ENCODE measurements at regions not wholly inside any gene's neighbourhood (a gene's known extent, or its start where the extent isn't known, plus 50 kb on each side); places are given as distances from the start of the nearest gene placed in this dataset.

DNA sequence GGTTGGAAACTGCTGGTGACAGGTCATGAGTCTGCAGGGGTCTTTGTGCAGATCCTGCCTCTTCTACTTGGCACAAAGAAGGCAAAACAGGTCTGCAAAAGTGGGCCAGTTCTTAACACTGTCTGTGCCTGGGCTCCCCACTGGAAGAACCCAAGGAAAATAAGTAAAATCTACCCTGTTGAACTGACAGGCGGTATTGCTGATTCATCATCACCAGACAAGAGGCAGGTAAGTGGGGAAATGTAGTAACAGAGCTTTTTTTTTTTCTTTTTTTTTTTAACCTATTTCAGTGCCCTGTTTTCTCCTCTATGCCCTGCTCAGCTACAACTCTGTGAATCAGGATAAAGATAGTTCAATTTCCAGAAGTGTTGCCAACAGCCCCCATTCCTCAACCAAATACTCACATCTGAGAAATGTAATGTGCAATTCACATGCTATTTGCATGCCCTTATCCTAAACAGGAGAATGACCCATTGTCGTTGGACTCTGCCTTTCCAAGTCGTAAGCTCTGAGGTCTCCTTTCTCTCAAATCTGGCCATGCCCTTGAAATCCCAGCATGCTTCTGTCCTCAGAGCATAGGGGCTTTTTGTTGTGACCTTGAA lies 237.0 kb downstream of the SOX9 start:
- H3K4me3 ChIP-seq: no peak overlapping the region
- H3K27ac ChIP-seq: no peak overlapping the region

DNA sequence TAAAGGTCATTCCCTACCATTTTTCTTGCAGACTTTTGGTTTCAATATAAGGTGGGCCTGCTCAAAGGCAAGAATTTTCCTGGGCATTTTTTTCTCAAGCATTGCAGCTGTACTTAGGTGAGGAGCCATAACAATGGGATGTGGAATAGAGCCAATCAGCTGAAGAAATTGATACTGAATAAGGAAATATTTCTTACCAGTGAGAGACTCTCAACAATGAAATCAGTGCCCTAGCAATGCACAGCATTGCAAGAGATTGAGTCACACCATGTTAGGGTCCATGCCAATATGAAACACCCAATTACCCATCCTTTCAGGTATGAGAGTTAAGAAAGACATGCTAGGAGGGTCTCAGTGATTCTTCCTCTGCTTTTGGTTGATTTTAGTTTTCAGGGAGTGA lies 237.6 kb downstream of the SOX9 start:
- no peak overlapping the region for H3K4me3 ChIP-seq
- no peak overlapping the region for H3K27ac ChIP-seq

DNA sequence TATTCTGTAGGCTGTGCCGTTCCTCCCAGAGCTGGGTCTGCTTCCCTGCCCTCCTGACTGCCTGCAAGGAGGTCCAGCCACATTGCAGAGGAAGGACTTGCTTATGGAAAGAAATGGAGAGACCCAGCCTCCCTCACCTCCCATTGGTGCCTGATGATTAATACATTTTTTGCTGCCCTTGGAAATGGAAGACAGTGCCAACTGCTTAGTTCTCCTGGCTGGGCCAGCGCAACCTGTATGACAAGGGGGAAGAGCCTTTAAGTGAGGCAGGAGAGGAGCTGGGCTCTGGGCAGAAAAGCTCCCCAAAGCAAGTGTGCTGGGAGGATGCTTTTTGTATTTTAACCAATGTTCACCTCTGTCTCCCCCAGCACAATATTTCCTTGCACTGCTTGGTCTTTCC lies 238.5 kb downstream of the SOX9 start:
- no peak overlapping the region for H3K4me3 ChIP-seq
- H3K27ac ChIP-seq: no peak overlapping the region

DNA sequence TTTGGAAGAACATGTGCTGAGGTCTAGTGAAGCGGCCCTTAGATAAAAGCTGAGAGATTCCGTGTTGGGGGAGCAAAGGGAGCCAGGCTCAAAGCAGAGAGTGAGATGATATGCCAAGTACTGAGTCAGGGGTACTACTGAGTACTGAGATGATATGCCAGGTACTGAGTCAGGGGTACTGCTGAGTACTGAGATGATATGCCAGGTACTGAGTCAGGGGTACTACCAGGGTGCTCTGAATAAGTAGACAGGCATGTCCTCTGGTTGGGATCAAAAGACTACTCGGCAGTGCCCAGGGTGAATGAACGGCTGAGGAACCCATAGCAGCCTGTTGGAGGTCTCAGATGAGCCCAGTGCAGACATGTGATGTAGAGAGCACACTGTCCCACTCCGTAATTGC lies 239.0 kb downstream of the SOX9 start:
- Histone ChIP-seq H3K27ac (no peak overlapping the region), H3K4me3 (no peak overlapping the region)

DNA sequence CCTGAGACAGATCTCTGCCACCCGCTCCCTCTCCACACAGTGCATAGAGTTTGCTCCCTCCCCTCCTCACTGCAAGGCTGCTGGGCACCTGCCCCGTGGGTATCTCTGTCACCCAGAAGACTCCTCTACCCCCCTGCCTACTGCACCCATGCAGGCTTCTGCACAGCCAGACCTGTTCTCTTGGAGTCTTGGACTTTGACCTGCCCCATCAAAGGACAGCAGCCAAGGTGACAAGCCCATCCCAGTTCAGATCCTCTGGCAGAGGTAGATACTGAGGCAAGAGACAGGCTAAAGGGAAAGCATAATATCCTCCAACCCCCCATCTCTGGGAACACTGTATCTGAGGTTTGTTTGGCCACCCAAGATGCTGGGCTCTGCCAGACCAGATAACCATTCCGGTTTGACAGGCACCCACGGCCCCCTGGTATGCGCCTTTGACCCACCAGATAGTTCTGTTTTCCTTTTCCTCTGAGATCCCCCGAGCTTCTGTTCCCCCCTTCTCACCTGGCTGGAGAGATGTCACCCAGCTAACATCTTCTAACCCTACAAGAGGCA lies 239.6 kb downstream of the SOX9 start:
- H3K4me3 ChIP-seq: no peak overlapping the region
- no peak overlapping the region for H3K27ac ChIP-seq

DNA sequence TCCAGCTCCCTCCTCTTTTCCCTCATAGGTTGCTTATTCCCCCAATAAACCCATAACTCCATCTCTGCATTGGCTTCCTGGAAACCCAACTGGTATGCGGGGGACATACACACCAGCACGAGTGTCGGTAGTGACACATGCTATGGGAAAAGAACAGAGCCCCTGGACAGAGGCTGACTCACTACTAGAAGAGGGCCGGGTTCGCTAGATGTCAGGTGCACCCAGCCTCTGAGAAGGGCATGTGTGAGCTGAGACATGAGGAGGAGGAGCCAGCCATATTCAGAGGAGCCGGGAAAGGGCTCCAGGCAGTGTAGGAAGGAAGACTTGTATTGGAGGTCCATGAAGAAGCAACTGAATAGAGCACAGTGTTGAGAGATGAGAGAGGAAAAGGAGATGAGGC lies 241.1 kb downstream of the SOX9 start:
- no peak overlapping the region for H3K4me3 ChIP-seq

DNA sequence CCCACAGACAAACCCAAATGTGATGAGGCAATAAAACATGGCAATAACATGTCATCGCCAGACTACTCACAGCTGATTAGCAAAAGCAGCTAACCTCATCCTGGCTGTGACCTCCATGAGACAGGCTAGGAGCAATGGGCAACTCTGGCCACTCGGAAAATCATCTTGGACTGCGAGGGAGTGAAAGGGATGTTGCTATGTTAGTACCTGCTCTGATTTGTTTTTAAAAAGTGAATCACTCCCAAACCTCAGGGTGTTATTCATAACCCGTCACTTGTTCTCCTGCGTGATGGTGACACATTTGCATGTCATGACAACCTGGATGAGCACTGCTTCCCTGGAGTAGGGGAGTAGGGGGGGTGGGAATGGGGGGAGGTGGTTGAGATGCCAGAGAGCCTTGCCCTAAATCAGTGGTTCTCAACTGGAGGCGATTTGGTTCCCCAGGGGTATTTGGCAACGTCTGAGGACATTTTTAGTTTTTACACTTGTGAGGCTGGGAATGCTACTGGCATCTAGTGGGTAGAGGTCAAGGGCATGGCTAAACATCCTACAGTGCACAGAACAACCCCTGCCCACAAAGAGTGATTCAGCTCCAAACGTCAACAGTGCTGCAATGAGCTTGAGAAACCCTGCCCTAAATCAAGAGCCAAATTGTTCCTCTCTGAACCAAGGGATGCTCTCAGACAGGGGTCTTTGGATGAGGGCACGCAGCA lies 241.7 kb downstream of the SOX9 start:
- Histone ChIP-seq H3K4me3 (no peak overlapping the region), H3K27ac (peak overlapping the region in 1 of 21 experiments; percentile 8)

More for the DNA sequence above, 241.1 kb downstream of the SOX9 start:
- peak overlapping the region in 1 of 21 experiments; percentile 8 for H3K27ac ChIP-seq

DNA sequence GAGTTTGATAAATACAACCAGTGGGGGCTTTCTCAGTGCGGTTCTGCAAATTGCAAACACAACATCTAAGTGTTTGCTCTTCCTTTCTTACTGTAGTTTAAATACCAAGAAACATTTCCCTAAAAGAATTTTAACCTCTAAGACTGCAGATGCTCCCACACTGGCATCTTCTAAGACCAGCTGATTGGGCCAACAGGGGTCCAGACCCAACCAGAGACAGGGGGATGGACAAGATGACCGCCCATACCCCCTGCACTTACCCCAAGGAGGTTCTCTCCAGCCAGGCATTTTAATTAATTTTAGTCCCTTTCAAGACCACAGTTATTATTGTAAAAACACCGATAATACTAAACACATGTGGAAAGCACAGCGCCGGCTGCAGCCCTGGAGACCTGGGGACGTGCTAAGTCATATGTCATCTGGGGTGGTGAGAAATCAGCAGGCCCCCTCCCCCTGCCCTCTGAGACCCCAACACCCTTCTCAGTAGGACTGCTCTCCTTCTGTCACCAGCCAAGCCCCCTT lies 242.3 kb downstream of the SOX9 start:
- Histone ChIP-seq H3K27ac (no peak overlapping the region), H3K4me3 (no peak overlapping the region)

DNA sequence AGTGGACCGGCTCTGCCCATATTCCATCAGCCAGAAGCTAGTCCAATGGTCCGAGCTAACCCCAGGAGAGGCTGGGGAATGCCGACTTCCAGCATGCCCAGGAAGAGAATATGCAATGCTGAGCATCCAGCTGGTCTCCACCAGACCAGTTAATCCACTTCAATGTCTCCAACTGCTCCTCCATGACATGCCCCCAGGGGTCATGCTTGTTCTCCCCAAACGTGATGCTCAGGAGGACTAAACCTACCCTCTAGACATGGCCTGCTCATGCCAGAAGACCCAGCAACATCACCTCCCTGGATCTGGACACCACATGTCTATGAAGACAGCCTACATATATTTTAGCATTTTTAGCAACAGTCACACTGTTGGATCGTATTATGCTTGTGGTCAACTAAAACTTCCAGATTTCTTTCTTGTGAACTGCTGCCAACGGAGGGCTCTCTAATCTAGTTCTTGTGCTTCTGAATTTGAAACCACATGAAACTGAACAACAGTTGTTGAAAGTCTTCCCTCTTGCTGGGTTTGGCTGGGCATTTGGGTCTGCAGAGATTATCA lies 245.1 kb downstream of the SOX9 start:
- H3K4me3 ChIP-seq: no peak overlapping the region
- H3K27ac ChIP-seq: no peak overlapping the region

DNA sequence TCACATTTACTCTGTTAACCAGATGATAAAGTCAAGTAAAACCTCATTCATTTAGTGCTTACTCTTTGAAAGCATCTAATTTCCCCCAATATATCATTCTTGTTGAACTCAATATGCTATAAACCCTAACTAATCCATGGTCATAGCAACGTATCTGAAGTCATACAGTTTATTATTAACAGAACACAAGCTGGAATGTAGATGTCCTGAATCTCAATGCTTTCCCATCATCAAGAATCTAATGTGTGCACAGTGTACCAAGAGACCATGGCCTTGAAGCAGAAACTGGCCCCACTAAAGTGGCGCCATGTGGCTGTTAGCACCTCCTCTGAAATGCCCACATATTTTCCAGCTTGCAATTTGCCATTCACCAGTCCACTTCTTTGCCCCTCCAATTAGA lies 245.8 kb downstream of the SOX9 start:
- H3K4me3 ChIP-seq: no peak overlapping the region
- no peak overlapping the region for H3K27ac ChIP-seq

DNA sequence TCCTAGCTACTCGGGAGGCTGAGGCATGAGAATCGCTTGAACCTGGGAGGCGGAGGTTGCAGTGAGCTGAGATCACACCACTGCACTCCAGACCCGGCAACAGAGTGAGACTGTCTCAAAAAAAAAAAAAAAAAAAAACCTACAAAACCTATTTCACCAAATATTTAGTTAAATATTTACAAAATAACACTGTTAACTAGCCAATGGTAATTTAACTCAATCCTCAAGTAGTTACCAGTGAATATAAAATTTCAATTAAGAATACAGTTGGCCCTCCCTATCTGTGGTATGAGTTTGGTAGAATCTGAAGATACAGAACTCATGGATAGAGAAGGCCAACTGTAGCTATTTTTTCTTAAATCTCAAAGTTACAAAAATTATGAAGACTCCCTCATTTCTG lies 247.4 kb downstream of the SOX9 start:
- Histone ChIP-seq H3K4me3 (no peak overlapping the region), H3K27ac (no peak overlapping the region)

DNA sequence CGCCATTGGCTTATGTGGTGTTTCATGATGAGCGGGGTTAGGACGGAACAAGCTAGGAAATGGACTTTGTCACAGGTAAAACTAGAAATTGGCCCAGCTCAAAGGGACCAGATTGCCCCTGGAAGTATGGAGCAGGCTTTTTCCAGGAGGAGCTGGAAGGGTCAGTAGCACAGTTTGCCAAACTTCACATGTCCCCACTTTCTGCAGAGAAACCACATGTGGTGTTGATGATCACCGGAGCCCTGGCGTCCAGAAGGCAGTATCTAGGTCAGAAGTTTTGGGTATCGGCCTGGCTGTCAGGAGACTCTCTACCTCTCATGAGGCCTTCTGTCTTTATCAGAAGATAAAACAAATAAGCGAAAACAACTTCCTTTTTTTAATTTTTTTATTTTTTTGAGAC lies 248.5 kb downstream of the SOX9 start:
- Histone ChIP-seq H3K27ac (no peak overlapping the region), H3K4me3 (no peak overlapping the region)

DNA sequence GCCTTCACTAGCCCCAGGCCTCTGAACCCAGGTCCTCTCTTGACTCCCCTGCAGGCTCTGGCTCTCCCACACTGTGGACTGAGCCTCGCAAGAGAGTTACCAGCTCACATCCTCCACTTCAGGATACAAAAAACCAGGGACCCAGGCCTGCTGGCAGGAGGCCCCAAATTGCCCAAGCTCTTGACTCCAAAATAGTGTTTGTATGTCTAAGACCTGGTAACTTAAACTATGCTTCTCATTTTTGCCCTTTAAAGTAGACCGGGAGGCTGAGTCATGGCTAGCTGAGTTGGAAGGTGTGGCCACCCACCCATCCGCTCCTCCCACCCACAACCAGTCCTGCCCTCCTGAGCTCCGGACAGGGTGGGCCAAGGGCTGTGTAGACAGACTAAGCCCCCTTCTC lies 250.0 kb downstream of the SOX9 start:
- Histone ChIP-seq H3K27ac (no peak overlapping the region), H3K4me3 (no peak overlapping the region)

DNA sequence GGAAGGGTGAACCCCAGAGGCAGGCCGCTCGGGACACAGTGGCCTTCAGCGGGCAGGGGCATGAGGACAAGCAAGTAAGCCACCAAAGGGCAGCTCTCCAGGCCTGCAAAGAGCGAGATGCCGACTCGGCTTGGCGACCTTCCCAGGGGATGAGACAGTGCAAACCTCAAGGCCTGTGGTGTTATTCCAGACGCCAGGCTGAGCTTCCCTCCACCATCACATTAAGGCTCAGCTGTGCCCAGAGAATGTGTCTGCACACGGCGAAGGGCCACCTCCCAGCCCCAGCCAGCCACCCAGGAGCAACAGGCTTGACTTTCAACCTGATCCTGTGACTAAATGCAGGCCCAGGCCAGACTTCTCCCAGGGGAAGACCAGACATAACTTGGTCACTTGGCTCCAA lies 251.4 kb downstream of the SOX9 start:
- Histone ChIP-seq H3K4me3 (no peak overlapping the region), H3K27ac (no peak overlapping the region)

DNA sequence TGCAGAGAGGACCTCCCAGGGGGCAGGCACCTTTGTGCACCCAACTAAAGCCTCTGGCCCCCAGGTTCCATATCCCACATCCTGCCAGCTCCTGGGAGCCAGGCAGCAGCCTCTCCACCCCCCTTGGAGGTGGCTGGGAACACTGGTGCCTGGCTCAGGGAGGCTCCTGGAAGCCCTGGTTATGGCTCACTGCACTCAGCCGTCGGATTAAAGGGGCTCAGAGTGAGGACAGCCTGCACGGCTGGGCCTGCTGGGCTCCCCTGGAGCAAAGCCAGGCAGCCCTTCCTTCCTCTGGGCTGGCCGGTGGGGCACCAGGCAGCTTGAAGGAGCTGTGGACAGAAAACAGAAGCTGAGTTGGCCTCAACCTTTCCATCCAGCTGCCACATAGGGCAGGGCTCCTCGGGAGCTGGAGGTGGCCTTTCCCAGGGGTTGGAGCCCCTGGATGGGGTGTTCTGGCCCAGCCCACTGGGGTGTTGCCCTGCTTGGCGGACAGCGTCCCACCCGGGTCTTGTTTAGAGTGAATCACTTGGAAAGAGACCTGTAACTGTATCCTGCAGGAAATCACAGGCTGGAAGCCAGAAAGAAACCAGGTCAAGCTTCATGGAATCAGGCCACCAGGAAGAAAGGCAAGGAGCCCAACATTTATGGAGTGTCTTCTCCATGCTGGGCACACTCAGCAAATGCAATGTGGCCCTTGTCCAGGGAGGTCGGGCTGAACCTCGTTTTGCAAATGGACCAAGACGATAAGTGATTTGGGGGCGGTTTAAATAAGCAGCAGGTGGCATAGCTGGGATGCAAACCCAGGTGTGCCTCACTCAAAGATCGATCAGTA lies 253.3 kb downstream of the SOX9 start:
- Histone ChIP-seq H3K27ac (no peak overlapping the region), H3K4me3 (no peak overlapping the region)

DNA sequence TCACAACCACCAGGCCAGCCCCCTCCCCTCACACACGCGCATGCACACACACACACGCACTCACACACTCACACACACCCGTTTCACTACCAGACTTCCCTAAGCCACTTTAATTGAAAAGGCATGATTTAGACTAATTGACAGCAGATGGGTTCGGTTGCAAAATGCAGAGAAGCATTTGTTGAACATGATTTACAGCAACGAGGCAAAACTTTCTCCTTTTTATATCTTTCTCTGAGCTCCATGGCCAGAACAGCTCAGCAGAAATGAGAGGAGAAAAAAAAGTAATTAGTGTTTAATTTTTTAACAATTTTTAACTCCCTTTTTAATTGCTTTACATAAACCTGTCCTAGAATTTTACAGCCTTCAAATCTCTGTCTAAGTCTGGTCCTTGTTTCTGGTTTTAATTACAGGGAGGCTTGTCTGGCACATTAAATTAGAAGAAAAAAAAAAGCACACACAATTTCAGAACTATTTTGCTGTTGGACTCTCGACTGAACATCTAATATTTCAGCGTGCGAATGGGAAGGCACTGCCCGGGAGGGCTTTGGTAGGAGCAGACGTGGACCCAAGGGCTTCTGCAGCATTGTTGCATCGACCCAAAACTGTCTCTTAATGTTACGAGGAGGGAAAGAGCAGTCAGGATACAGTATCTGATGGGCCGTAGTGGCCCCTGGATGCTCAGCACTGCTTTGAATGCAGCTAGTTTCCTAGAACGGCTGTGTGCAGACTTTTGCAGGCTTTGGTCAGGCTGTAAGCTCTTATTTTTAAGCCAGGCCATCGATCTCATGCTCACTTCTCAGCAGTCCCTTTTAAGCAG lies 255.9 kb downstream of the SOX9 start:
- Histone ChIP-seq H3K27ac (no peak overlapping the region), H3K4me3 (no peak overlapping the region)

DNA sequence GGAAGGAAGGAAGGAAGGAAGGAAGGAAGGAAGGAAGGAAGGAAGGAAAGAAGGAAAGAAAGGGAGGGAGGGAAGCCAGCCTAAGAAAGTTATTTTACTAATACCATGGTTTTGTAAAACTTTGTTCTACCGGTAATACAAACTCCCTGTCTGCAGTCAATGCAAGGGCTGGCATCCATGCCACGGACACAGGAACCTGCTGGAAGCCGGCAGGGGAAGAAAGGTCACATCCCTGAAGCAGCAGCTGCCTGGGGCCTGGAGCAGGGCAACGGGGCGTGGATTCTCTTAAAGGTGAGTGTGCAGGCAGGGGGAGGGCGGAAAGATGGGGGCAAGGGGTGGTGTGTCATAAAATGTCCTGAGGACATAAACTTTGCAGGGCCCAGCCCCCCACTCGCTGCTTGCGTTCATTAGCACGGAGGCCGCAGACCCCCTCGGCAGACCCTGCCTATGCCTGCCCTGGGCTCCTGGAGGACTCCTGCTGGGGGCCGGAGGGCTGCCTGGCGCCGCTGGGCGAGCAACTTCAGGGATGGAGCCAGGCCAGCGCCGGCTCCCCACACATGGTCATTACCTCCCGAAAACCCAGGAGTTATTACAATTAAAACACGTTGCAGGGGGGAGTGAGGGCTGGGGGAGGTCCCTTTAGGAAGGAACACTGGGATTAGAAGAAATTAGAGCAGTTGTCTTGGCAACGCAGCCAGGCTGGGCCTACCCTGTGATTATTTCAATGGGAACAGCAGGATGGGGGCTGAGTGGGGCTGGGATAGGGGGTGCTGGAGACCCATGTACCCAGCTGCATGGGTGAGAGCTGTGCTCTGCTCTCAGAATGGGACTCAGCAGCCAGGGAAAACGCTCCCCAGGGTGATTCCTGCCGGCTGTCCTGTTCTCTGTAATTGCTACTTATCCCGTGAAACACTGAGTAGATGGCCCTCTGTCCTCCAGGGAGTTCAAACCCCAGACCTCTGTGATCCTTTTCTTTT lies 257.9 kb downstream of the SOX9 start:
- Histone ChIP-seq H3K27ac (peak overlapping the region in 1 of 21 experiments; percentile 33), H3K4me3 (no peak overlapping the region)

DNA sequence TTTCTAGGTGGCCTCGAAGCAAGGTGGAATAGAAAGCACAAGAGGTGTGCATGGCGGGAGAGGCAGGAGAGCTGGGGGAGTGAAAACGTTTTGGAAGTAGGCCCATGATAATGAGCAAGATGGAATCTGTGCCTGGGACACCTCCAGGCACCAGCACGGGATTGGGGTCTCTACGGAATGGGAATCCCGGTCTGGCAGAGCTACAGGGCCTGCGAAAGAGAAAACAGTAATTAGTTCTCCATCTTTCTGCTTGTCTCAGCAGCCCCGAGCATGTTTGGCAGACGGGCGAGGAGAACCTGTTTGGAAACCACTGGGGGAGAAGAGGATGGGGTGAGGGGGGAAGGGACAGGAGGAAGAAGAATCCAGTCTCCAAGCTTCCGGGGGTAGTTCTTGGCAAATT lies 258.7 kb downstream of the SOX9 start:
- no peak overlapping the region for H3K4me3 ChIP-seq

More for the DNA sequence above, 258.7 kb downstream of the SOX9 start:
- H3K27ac ChIP-seq: peak overlapping the region in 1 of 21 experiments; percentile 50
